Sigmoid colon (tissue), 3 donors: ENCODE measurements at regions not wholly inside any gene's neighbourhood (a gene's known extent, or its start where the extent isn't known, plus 50 kb on each side); places are given as distances from the start of the nearest gene placed in this dataset.

Source experiments
- POLR2A ChIP-seq, 2 donors: fragments of 450-650 bp; IDR thresholded peaks; one replicate each; pipeline ENCODE4 v1.6.1; 2016; ENCODE audit warnings: antibody characterized with exemption in 2 of 2, mild to moderate bottlenecking in 2 of 2, moderate library complexity in 2 of 2
- TF ChIP-seq, protein P1 (sequence below), 4 experiments: fragments of 450-650 bp in 3 of 4; fragments of 200-600 bp in 1 of 4; IDR thresholded peaks; one replicate each; pipeline ENCODE4 v1.5.1; 2016 to 2019; ENCODE audit warnings: antibody characterized with exemption in 4 of 4, mild to moderate bottlenecking in 3 of 4, moderate library complexity in 2 of 4

DNA sequence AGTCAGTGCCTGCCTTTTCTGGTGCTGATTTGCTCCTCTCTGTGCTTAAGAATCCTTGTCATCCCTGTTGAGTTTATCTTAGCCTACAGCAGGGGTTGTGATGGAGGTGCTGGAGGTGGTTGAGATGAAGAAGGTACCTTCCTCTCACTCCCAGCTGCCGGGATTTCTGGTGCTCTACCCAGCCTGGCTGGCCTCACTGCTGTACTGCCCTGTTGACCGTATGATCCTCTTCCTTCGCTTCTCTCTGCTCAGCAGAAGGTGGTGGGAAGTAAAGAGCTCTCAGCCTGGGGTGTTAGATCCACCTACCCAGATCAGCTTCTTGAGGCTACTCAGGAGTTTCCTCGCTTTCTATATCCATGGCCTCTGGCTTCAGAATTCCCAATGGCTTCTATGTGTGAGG lies 101.0 kb upstream of the NXT1 start:
- no peak for TF ChIP-seq POLR2A (IDR thresholded peaks at IDR 0.05)
- TF ChIP-seq, protein P1, sequence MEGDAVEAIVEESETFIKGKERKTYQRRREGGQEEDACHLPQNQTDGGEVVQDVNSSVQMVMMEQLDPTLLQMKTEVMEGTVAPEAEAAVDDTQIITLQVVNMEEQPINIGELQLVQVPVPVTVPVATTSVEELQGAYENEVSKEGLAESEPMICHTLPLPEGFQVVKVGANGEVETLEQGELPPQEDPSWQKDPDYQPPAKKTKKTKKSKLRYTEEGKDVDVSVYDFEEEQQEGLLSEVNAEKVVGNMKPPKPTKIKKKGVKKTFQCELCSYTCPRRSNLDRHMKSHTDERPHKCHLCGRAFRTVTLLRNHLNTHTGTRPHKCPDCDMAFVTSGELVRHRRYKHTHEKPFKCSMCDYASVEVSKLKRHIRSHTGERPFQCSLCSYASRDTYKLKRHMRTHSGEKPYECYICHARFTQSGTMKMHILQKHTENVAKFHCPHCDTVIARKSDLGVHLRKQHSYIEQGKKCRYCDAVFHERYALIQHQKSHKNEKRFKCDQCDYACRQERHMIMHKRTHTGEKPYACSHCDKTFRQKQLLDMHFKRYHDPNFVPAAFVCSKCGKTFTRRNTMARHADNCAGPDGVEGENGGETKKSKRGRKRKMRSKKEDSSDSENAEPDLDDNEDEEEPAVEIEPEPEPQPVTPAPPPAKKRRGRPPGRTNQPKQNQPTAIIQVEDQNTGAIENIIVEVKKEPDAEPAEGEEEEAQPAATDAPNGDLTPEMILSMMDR (IDR thresholded peaks at IDR 0.05): no peak
